HL-60 (cell line): ENCODE measurements at regions not wholly inside any gene's neighbourhood (a gene's known extent, or its start where the extent isn't known, plus 50 kb on each side); places are given as distances from the start of the nearest gene placed in this dataset.
"Not testable (repeated sequence)": the region's sequence is repeated elsewhere in the genome, so short reads cannot be mapped to it uniquely, and the experiment has no call there.

Source experiments
- DNase-seq, 2 experiments: peaks; one replicate each; pipeline ENCODE4 v3.0.0-alpha.2; 2010 to 2020; ENCODE audit warnings: low read depth in 1 of 2, low spot score in 1 of 2
- H3K27ac ChIP-seq: fragments of 250-450 bp; sonication (Bioruptor Pico); replicated peaks from 2 replicates; pipeline ENCODE4 v1.5.1; 2020; ENCODE audit warnings: mild to moderate bottlenecking, moderate library complexity
- H3K27me3 ChIP-seq: fragments of 250-450 bp; sonication (Bioruptor Pico); 2 replicates; pipeline ENCODE4 v1.5.1; 2021; ENCODE audit warnings: mild to moderate bottlenecking, moderate library complexity; ENCODE audit not compliant: insufficient read depth, poor library complexity, severe bottlenecking
- H3K4me3 ChIP-seq: replicated peaks from 2 replicates; pipeline ENCODE4 v1.5.1; 2011; ENCODE audit warnings: mild to moderate bottlenecking, control low read depth, low read length; ENCODE audit not compliant: insufficient read depth
- GABPA ChIP-seq: IDR thresholded peaks from 2 replicates; pipeline ENCODE4 v1.6.1; 2012; ENCODE audit warnings: low read depth
- POLR2AphosphoS5 ChIP-seq: IDR thresholded peaks from 2 replicates; pipeline ENCODE4 v1.6.1; 2012; ENCODE audit warnings: low read depth
- SPI1 ChIP-seq: IDR thresholded peaks from 2 replicates; pipeline ENCODE4 v1.6.1; 2012; ENCODE audit warnings: low read depth, mild to moderate bottlenecking, borderline replicate concordance
- TF ChIP-seq, protein P1 (sequence below): IDR thresholded peaks from 2 replicates; pipeline ENCODE4 v1.6.1; 2012; ENCODE audit warnings: low read depth; ENCODE audit not compliant: insufficient replicate concordance
- TF ChIP-seq, protein P2 (sequence below): IDR thresholded peaks from one replicate; pipeline ENCODE4 v1.5.1; 2011; ENCODE audit warnings: low read length, control low read depth, inconsistent platforms; ENCODE audit not compliant: insufficient read depth

DNA sequence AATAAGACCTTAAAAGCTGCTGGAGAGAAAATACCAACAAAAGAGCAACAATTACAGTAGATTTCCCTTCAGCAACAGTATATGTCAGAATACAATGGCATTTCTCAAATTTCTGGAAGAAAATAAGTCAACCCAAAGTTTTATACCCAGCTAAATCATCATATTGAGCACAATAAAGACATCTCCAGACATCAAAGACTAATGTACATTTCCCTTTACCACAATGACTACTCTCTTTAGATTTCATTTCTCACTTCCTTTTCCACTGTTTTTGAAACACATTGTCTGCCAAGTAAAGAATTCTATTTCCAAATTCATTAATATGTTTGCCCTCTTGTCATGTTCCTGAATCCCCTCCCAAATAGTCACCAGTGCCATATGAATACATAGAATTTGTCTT is 111.4 kb downstream of the POU4F1 start:
- no peak for DNase-seq
- Histone ChIP-seq H3K27me3 (no peaks in the 10 kb centered on the region), H3K27ac (no peak overlapping the region), H3K4me3 (no peak overlapping the region)
- TF ChIP-seq POLR2AphosphoS5, result no peak
- no peak for TF ChIP-seq SPI1
- TF ChIP-seq, protein P1, sequence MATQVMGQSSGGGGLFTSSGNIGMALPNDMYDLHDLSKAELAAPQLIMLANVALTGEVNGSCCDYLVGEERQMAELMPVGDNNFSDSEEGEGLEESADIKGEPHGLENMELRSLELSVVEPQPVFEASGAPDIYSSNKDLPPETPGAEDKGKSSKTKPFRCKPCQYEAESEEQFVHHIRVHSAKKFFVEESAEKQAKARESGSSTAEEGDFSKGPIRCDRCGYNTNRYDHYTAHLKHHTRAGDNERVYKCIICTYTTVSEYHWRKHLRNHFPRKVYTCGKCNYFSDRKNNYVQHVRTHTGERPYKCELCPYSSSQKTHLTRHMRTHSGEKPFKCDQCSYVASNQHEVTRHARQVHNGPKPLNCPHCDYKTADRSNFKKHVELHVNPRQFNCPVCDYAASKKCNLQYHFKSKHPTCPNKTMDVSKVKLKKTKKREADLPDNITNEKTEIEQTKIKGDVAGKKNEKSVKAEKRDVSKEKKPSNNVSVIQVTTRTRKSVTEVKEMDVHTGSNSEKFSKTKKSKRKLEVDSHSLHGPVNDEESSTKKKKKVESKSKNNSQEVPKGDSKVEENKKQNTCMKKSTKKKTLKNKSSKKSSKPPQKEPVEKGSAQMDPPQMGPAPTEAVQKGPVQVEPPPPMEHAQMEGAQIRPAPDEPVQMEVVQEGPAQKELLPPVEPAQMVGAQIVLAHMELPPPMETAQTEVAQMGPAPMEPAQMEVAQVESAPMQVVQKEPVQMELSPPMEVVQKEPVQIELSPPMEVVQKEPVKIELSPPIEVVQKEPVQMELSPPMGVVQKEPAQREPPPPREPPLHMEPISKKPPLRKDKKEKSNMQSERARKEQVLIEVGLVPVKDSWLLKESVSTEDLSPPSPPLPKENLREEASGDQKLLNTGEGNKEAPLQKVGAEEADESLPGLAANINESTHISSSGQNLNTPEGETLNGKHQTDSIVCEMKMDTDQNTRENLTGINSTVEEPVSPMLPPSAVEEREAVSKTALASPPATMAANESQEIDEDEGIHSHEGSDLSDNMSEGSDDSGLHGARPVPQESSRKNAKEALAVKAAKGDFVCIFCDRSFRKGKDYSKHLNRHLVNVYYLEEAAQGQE, result no peak
- TF ChIP-seq GABPA, result no peak
- TF ChIP-seq, protein P2, sequence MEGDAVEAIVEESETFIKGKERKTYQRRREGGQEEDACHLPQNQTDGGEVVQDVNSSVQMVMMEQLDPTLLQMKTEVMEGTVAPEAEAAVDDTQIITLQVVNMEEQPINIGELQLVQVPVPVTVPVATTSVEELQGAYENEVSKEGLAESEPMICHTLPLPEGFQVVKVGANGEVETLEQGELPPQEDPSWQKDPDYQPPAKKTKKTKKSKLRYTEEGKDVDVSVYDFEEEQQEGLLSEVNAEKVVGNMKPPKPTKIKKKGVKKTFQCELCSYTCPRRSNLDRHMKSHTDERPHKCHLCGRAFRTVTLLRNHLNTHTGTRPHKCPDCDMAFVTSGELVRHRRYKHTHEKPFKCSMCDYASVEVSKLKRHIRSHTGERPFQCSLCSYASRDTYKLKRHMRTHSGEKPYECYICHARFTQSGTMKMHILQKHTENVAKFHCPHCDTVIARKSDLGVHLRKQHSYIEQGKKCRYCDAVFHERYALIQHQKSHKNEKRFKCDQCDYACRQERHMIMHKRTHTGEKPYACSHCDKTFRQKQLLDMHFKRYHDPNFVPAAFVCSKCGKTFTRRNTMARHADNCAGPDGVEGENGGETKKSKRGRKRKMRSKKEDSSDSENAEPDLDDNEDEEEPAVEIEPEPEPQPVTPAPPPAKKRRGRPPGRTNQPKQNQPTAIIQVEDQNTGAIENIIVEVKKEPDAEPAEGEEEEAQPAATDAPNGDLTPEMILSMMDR, result no peak

DNA sequence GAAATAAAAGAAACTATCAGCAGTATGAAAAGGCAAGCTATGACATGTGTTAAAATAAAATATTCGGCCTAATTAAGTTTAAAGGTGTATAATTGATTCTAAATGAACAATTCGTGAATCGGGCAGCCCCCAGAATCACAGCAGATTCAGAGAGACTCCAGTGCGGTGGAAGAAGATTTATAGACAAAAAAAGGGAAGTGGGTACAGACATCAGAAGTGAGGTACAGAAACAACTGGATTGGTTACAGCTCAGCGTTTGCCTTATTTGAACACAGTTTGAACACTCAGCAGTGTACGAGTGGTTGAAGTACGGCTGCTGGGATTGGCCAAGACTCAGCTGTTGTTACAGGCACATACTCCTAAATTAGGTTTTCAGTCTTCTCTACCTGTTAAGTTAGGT is 113.1 kb downstream of the POU4F1 start:
- not testable (repeated sequence) for H3K27me3 ChIP-seq, DNase-seq, H3K4me3 ChIP-seq, H3K27ac ChIP-seq
- peak; percentile 85 for TF ChIP-seq SPI1

DNA sequence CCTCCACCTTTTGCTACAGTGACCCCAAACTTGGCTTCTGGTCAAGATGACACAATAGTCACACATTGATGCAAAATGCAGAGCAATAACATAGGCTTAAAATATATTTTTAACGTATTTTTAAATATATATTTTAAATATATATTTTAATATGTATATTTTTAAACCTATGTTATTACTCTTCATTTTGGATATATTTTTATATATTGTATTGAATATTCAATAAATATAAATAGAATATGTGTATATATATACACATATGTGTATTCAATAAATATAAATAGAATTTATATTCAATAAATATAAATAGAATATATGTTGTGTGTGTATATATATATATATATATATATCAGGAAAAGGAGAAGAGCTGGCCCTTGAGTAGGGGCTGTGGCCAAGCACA is 115.6 kb downstream of the POU4F1 start:
- H3K27me3 ChIP-seq, result no peaks in the 10 kb centered on the region
- TF ChIP-seq SPI1 (no peak), GABPA (no peak), POLR2AphosphoS5 (no peak)
- TF ChIP-seq, protein P2, result no peak
- TF ChIP-seq, protein P1, result no peak
- H3K27ac ChIP-seq, result no peak overlapping the region
- no peak overlapping the region for H3K4me3 ChIP-seq
- DNase-seq, result no peak

DNA sequence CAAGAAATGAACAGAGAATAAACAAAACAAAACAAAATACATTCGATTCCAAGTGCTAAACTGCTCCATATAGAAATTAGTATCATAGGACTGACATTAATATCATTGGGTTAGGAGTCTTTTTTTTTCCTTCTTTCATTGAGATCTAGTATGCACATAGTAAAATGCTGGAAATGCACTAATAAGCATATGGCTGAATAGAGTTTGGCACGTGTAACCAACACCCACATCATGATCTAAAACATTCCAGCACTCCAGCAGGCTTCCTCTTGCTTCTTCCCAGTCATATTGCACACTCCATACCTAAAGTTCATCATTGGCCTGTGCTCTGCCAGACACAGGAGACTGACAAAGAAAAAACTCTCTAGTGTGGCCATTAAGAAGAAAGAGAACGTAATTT is 117.5 kb downstream of the POU4F1 start:
- no peak for DNase-seq
- no peak for TF ChIP-seq SPI1
- TF ChIP-seq, protein P2, result no peak
- no peak for TF ChIP-seq POLR2AphosphoS5
- TF ChIP-seq GABPA, result no peak
- TF ChIP-seq, protein P1, result no peak
- Histone ChIP-seq H3K4me3 (no peak overlapping the region), H3K27me3 (peaks cover 4% of the 10 kb centered on the region), H3K27ac (no peak overlapping the region)
